CD14-positive monocyte (primary cell): ENCODE measurements at regions not wholly inside any gene's neighbourhood (a gene's known extent, or its start where the extent isn't known, plus 50 kb on each side); places are given as distances from the start of the nearest gene placed in this dataset.

Experiments
- DNase-seq, 3 donors: peaks; one replicate each; pipeline ENCODE4 v3.0.0-alpha.2; 2011 to 2022
- H2AFZ ChIP-seq: 2 replicates; pipeline ENCODE4 v1.6.0; 2012; ENCODE audit warnings: mild to moderate bottlenecking, low read depth, low read length, inconsistent platforms; ENCODE audit not compliant: insufficient read depth, poor library complexity, severe bottlenecking
- H3K27ac ChIP-seq, 2 donors: 1 replicate in 1 of 2; 2 replicates in 1 of 2; pipeline ENCODE4 v1.5.1; 2012 to 2013; ENCODE audit warnings: low read length in 2 of 2, control low read depth in 1 of 2, inconsistent platforms in 1 of 2, low read depth in 1 of 2, mild to moderate bottlenecking in 1 of 2
- H3K27me3 ChIP-seq, 2 donors: one replicate each; pipeline versions ENCODE4 v1.6.0 to v1.6.1; 2011 to 2013; ENCODE audit warnings: low read length in 2 of 2; ENCODE audit not compliant: control insufficient read depth in 2 of 2, insufficient read depth in 2 of 2
- H3K36me3 ChIP-seq, 2 donors: replicated peaks in 1 of 2; 1 replicate in 1 of 2; 2 replicates in 1 of 2; pipeline versions ENCODE4 v1.5.1 to v1.6.1; 2012 to 2013; ENCODE audit warnings: low read length in 2 of 2, control low read depth in 1 of 2, inconsistent platforms in 1 of 2, mild to moderate bottlenecking in 1 of 2; ENCODE audit not compliant: insufficient read depth in 2 of 2, control insufficient read depth in 1 of 2
- H3K4me1 ChIP-seq, 2 donors: 1 replicate in 1 of 2; 2 replicates in 1 of 2; pipeline versions ENCODE4 v1.5.1 to v1.6.1; 2012 to 2013; ENCODE audit warnings: low read length in 2 of 2, control low read depth in 1 of 2, inconsistent platforms in 1 of 2, mild to moderate bottlenecking in 1 of 2, moderate library complexity in 1 of 2; ENCODE audit not compliant: insufficient read depth in 2 of 2, control insufficient read depth in 1 of 2
- H3K4me2 ChIP-seq: replicated peaks from 2 replicates; pipeline ENCODE3; 2012; ENCODE audit warnings: low read length, moderate library complexity, mild to moderate bottlenecking; ENCODE audit not compliant: poor library complexity, severe bottlenecking; ENCODE audit errors: extremely low read depth
- H3K4me3 ChIP-seq, 3 experiments: fragments of 200-600 bp in 1 of 3; sonication (generic) in 1 of 3; replicated peaks in 1 of 3; 1 replicate in 2 of 3; 2 replicates in 1 of 3; pipeline ENCODE4 v1.5.1; 2011 to 2013; ENCODE audit warnings: low read length in 3 of 3, mild to moderate bottlenecking in 3 of 3, control low read depth in 2 of 3, low read depth in 2 of 3, inconsistent platforms in 1 of 3, moderate library complexity in 1 of 3
- H3K79me2 ChIP-seq: 2 replicates; pipeline ENCODE4 v1.6.0; 2012; ENCODE audit warnings: mild to moderate bottlenecking, control low read depth, inconsistent platforms, low read length, moderate library complexity; ENCODE audit not compliant: insufficient read depth
- H3K9ac ChIP-seq: 2 replicates; pipeline ENCODE4 v1.6.0; 2017; ENCODE audit warnings: low read length, mild to moderate bottlenecking; ENCODE audit not compliant: insufficient read depth, poor library complexity, severe bottlenecking
- H3K9me3 ChIP-seq, 2 donors: replicated peaks in 1 of 2; 1 replicate in 1 of 2; 2 replicates in 1 of 2; pipeline versions ENCODE4 v1.5.1 to v1.6.1; 2012 to 2013; ENCODE audit warnings: low read length in 2 of 2, control low read depth in 1 of 2; ENCODE audit not compliant: control insufficient read depth in 1 of 2, insufficient read depth in 1 of 2
- H4K20me1 ChIP-seq: 2 replicates; pipeline ENCODE4 v1.6.0; 2012; ENCODE audit warnings: mild to moderate bottlenecking, low read length, control low read depth, moderate library complexity; ENCODE audit not compliant: insufficient read depth
- H3K27ac Mint-ChIP-seq, 7 donors: one replicate each; pipeline ENCODE4 v1.8.0; 2020; ENCODE audit warnings: mild to moderate bottlenecking in 7 of 7, mixed read lengths in 7 of 7, moderate library complexity in 6 of 7, inconsistent platforms in 2 of 7
- H3K27me3 Mint-ChIP-seq, 3 donors: one replicate each; pipeline ENCODE4 v1.8.0; 2021 to 2022; ENCODE audit warnings: low read depth in 3 of 3, mild to moderate bottlenecking in 3 of 3, mixed read lengths in 3 of 3, moderate library complexity in 3 of 3, inconsistent platforms in 1 of 3
- H3K36me3 Mint-ChIP-seq, 2 donors: one replicate each; pipeline ENCODE4 v1.8.0; 2020; ENCODE audit warnings: mixed read lengths in 2 of 2, inconsistent platforms in 1 of 2, mild to moderate bottlenecking in 1 of 2
- H3K4me1 Mint-ChIP-seq: one replicate; pipeline ENCODE4 v1.8.0; 2020; ENCODE audit warnings: mild to moderate bottlenecking, mixed read lengths
- H3K4me3 Mint-ChIP-seq, 2 donors: one replicate each; pipeline ENCODE4 v1.8.0; 2020; ENCODE audit warnings: mild to moderate bottlenecking in 2 of 2, mixed read lengths in 2 of 2, moderate library complexity in 1 of 2
- H3K9me3 Mint-ChIP-seq, 7 donors: one replicate each; pipeline ENCODE4 v1.8.0; 2020 to 2022; ENCODE audit warnings: mixed read lengths in 7 of 7, mild to moderate bottlenecking in 6 of 7, moderate library complexity in 6 of 7, inconsistent platforms in 2 of 7
- intact Hi-C, 2 donors: fragments of 100-400 bp; cut with micrococcal nuclease; formaldehyde crosslinking; loops; one replicate each; pipeline versions ENCODE4 v1.15.0 to v1.15.1; 2023
- TF ChIP-seq, protein P1 (sequence below): fragments of 200-600 bp; IDR thresholded peaks from one replicate; pipeline ENCODE4 v1.8.0; 2022; ENCODE audit warnings: antibody characterized with exemption, mild to moderate bottlenecking

DNA sequence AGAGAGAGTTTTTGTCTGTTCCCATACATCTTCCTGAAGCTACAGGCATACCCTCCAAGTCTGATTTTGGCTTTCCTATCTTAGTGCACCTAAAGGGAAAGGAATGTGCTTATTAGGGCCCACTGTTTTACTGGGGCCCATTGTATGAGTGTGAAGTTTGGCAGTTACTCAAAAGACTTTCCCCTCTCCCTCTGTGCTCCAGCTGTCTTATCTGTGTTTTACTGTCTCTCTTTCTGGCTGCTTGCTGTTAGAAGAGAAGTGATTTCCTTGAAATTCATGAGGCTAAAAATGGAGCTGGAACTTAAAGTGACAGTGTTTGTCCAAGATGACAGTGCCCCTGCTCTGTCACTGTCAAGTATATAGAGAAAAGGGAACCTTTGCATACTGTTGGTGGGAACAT is 436.2 kb downstream of the OCA2 start:
- H3K9ac ChIP-seq, result no peak overlapping the region
- H3K9me3 ChIP-seq, result peaks cover 7 to 11% of the 10 kb centered on the region in 2 donors
- no peak overlapping the region for H3K4me3 ChIP-seq
- no peaks in the 10 kb centered on the region for H3K4me1 Mint-ChIP-seq
- no peaks in the 10 kb centered on the region for H3K27me3 ChIP-seq
- DNase-seq, result no peak
- TF ChIP-seq, protein P1, sequence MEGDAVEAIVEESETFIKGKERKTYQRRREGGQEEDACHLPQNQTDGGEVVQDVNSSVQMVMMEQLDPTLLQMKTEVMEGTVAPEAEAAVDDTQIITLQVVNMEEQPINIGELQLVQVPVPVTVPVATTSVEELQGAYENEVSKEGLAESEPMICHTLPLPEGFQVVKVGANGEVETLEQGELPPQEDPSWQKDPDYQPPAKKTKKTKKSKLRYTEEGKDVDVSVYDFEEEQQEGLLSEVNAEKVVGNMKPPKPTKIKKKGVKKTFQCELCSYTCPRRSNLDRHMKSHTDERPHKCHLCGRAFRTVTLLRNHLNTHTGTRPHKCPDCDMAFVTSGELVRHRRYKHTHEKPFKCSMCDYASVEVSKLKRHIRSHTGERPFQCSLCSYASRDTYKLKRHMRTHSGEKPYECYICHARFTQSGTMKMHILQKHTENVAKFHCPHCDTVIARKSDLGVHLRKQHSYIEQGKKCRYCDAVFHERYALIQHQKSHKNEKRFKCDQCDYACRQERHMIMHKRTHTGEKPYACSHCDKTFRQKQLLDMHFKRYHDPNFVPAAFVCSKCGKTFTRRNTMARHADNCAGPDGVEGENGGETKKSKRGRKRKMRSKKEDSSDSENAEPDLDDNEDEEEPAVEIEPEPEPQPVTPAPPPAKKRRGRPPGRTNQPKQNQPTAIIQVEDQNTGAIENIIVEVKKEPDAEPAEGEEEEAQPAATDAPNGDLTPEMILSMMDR, result no peak
- no peak overlapping the region for H3K4me3 Mint-ChIP-seq
- no peak overlapping the region for H2AFZ ChIP-seq
- no peaks in the 10 kb centered on the region for H3K36me3 ChIP-seq
- H4K20me1 ChIP-seq, result no peaks in the 10 kb centered on the region
- peaks cover 8 to 19% (median 10%) of the 10 kb centered on the region in 7 donors for H3K9me3 Mint-ChIP-seq
- no peaks in the 10 kb centered on the region for H3K36me3 Mint-ChIP-seq
- no peaks in the 10 kb centered on the region for H3K27me3 Mint-ChIP-seq
- no peaks in the 10 kb centered on the region for H3K4me1 ChIP-seq
- no peak overlapping the region for H3K27ac Mint-ChIP-seq
- intact Hi-C loops, result no loop called here
- no peak overlapping the region for H3K27ac ChIP-seq
- no peak overlapping the region for H3K4me2 ChIP-seq
- H3K79me2 ChIP-seq, result no peaks in the 10 kb centered on the region

DNA sequence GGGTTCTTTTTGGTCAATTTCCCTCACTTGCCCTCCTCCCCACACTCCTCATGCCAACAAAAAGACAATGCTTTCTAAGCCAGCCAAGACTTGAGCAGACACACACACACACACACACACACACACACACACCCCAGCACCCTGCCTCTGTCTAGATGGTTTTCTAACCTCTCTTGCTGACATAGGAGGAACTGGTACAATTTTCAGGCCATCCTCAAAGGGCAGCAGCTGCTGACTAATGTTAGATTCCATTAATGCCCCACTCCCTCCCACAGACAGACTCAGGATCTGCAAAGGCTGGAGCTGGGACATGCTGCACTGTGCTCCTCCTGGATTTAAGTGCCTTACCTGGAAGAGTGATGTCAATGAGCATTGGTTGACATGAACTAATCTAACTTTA is 438.4 kb downstream of the OCA2 start:
- H3K4me3 ChIP-seq, result no peak overlapping the region
- TF ChIP-seq, protein P1, result no peak
- no peak overlapping the region for H2AFZ ChIP-seq
- no peak overlapping the region for H3K27ac ChIP-seq
- Mint-ChIP-seq H3K9me3 (peaks cover 6 to 27% (median 15%) of the 10 kb centered on the region in 7 donors), H3K27me3 (no peaks in the 10 kb centered on the region), H3K4me3 (no peak overlapping the region), H3K27ac (peak overlapping the region in 1 of 7 donors; percentile 68), H3K4me1 (no peaks in the 10 kb centered on the region), H3K36me3 (no peaks in the 10 kb centered on the region)
- H3K4me2 ChIP-seq, result no peak overlapping the region
- H3K27me3 ChIP-seq, result no peaks in the 10 kb centered on the region
- H3K9me3 ChIP-seq, result peaks cover 22 to 26% of the 10 kb centered on the region in 2 donors
- intact Hi-C loops, result no loop called here
- H4K20me1 ChIP-seq, result no peaks in the 10 kb centered on the region
- H3K36me3 ChIP-seq, result no peaks in the 10 kb centered on the region
- no peak overlapping the region for H3K9ac ChIP-seq
- DNase-seq, result no peak
- no peaks in the 10 kb centered on the region for H3K79me2 ChIP-seq
- H3K4me1 ChIP-seq, result no peaks in the 10 kb centered on the region
